HFFc6 (cell line): ENCODE measurements at regions not wholly inside any gene's neighbourhood (a gene's known extent, or its start where the extent isn't known, plus 50 kb on each side); places are given as distances from the start of the nearest gene placed in this dataset.
"Not testable (repeated sequence)": the region's sequence is repeated elsewhere in the genome, so short reads cannot be mapped to it uniquely, and the experiment has no call there.

Experiments used
- DNase-seq: peaks from one replicate; pipeline ENCODE4 v3.0.0-alpha.2; 2018
- H3K27ac Mint-ChIP-seq: 2 replicates; pipeline ENCODE4 v1.8.0; 2020; ENCODE audit warnings: mild to moderate bottlenecking, mixed read lengths
- H3K27me3 Mint-ChIP-seq: 2 replicates; pipeline ENCODE4 v1.8.0; 2021; ENCODE audit warnings: mild to moderate bottlenecking, moderate library complexity, mixed read lengths; ENCODE audit not compliant: insufficient read depth
- H3K36me3 Mint-ChIP-seq: 2 replicates; pipeline ENCODE4 v1.8.0; 2021; ENCODE audit warnings: low read depth, mixed read lengths
- H3K4me1 Mint-ChIP-seq: 2 replicates; pipeline ENCODE4 v1.8.0; 2020; ENCODE audit warnings: low read depth, mixed read lengths
- H3K4me3 Mint-ChIP-seq: 2 replicates; pipeline ENCODE4 v1.8.0; 2020; ENCODE audit warnings: mild to moderate bottlenecking, moderate library complexity, mixed read lengths
- H3K9me3 Mint-ChIP-seq: 2 replicates; pipeline ENCODE4 v1.8.0; 2020; ENCODE audit warnings: mild to moderate bottlenecking, mixed read lengths
- TF ChIP-seq, protein P1 (sequence below): fragments of 200-600 bp; sonication (generic); IDR thresholded peaks from 2 replicates; pipeline ENCODE4 v1.5.0; 2021; ENCODE audit warnings: antibody characterized with exemption, mild to moderate bottlenecking

GRCh38 chr5:89330140-89330539 lies 447.2 kb upstream of the MEF2C start:
- TF ChIP-seq, protein P1, sequence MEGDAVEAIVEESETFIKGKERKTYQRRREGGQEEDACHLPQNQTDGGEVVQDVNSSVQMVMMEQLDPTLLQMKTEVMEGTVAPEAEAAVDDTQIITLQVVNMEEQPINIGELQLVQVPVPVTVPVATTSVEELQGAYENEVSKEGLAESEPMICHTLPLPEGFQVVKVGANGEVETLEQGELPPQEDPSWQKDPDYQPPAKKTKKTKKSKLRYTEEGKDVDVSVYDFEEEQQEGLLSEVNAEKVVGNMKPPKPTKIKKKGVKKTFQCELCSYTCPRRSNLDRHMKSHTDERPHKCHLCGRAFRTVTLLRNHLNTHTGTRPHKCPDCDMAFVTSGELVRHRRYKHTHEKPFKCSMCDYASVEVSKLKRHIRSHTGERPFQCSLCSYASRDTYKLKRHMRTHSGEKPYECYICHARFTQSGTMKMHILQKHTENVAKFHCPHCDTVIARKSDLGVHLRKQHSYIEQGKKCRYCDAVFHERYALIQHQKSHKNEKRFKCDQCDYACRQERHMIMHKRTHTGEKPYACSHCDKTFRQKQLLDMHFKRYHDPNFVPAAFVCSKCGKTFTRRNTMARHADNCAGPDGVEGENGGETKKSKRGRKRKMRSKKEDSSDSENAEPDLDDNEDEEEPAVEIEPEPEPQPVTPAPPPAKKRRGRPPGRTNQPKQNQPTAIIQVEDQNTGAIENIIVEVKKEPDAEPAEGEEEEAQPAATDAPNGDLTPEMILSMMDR = no peak
- H3K4me3 Mint-ChIP-seq = no peak overlapping the region
- no peaks in the 10 kb centered on the region for H3K9me3 Mint-ChIP-seq
- DNase-seq = no peak
- H3K4me1 Mint-ChIP-seq = peaks cover 2% of the 10 kb centered on the region; the same call in 1 of the 2 replicates
- H3K36me3 Mint-ChIP-seq = no peaks in the 10 kb centered on the region
- no peaks in the 10 kb centered on the region for H3K27me3 Mint-ChIP-seq
- H3K27ac Mint-ChIP-seq = no peak overlapping the region

GRCh38 chr5:89327608-89328007 lies 444.6 kb upstream of the MEF2C start:
- H3K9me3 Mint-ChIP-seq = no peaks in the 10 kb centered on the region
- TF ChIP-seq, protein P1 = no peak
- no peak overlapping the region for H3K4me3 Mint-ChIP-seq
- no peak overlapping the region for H3K27ac Mint-ChIP-seq
- no peaks in the 10 kb centered on the region for H3K36me3 Mint-ChIP-seq
- no peaks in the 10 kb centered on the region for H3K27me3 Mint-ChIP-seq
- DNase-seq = no peak
- H3K4me1 Mint-ChIP-seq = peaks cover 5% of the 10 kb centered on the region; the same call in 1 of the 2 replicates

GRCh38 chr5:89324990-89325389 lies 442.0 kb upstream of the MEF2C start:
- H3K4me1 Mint-ChIP-seq = peaks cover 5% of the 10 kb centered on the region; the same call in 1 of the 2 replicates
- DNase-seq = no peak
- no peaks in the 10 kb centered on the region for H3K27me3 Mint-ChIP-seq
- TF ChIP-seq, protein P1 = no peak
- no peak overlapping the region for H3K27ac Mint-ChIP-seq
- H3K4me3 Mint-ChIP-seq = no peak overlapping the region
- no peaks in the 10 kb centered on the region for H3K36me3 Mint-ChIP-seq
- no peaks in the 10 kb centered on the region for H3K9me3 Mint-ChIP-seq

DNA sequence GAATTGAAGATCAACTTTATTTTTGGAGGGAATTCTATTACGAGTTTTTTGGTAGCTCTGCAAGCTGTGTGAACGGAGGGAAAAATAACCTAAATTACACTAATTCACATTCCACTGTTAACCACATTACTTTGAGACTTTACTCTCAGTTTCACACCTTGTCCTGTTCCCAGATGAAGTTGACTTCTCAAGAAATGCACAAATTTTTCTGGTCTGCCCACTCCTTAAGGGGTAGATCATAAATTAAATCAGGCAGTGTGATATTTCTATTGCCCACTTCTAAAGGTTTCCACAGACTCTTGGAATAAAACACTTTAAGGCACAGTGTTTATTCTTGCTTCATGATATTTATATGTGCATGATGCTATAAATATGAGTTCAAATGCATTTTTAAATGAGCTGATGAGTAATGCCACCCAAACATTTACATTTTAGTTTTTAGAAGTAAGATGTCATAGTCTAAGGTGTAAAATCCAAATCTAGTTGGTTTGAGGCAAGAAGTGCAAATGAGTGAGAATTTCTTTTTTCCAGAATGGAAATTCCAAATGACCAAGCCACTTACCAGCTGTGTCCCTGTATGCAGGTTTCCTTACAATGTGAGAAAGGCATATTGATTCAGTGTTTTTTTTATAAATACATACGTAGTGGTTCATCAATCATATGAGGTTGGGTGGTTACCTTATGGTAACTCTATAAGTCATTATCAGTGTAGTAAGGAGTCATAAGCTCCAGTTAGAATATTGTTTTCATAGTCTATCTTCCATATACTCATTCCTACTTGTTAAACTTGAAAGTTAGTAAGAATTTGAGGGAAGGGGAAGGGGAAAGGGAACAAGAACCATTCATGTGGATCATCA lies 437.7 kb upstream of the MEF2C start:
- H3K36me3 Mint-ChIP-seq = no peaks in the 10 kb centered on the region

DNA sequence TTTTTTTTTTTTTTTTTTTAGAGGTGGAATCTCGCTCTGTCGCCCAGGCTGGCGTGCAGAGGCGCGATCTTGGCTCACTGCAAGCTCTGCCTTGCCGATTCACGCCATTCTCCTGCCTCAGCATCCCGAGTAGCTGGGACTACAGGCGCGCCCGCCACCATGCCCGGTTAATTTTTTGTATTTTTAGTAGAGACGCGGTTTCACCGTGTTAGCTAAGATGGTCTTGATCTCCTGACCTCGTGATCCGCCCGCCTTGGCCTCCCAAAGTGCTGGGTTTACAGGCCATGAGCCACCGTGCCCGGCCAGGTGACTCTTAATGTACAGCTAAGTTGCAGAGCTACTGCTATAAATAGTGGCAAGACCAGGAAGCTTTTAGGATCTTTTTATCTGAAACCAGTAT lies 434.9 kb upstream of the MEF2C start:
- not testable (repeated sequence) for H3K27me3 Mint-ChIP-seq, H3K27ac Mint-ChIP-seq, H3K4me3 Mint-ChIP-seq, H3K9me3 Mint-ChIP-seq, H3K36me3 Mint-ChIP-seq, DNase-seq
- peaks cover 31% of the 10 kb centered on the region for H3K4me1 Mint-ChIP-seq

More for the DNA sequence above, 437.7 kb upstream of the MEF2C start:
- no peak overlapping the region for H3K4me3 Mint-ChIP-seq
- no peak overlapping the region for H3K27ac Mint-ChIP-seq
- H3K4me1 Mint-ChIP-seq = peaks cover 8% of the 10 kb centered on the region
- TF ChIP-seq, protein P1 = no peak
- DNase-seq = no peak
- H3K27me3 Mint-ChIP-seq = no peaks in the 10 kb centered on the region
- no peaks in the 10 kb centered on the region for H3K9me3 Mint-ChIP-seq

- TF ChIP-seq, protein P1 = no peak
Observed at GRCh38 chr5:89315286-89316100, 432.5 kb upstream of the MEF2C start.

More at GRCh38 chr5:89315286-89316100, 432.5 kb upstream of the MEF2C start:
- no peak overlapping the region for H3K4me3 Mint-ChIP-seq
- peaks cover 37% of the 10 kb centered on the region for H3K4me1 Mint-ChIP-seq
- no peaks in the 10 kb centered on the region for H3K36me3 Mint-ChIP-seq
- no peak for DNase-seq
- no peak overlapping the region for H3K27ac Mint-ChIP-seq
- H3K9me3 Mint-ChIP-seq = no peaks in the 10 kb centered on the region
- H3K27me3 Mint-ChIP-seq = no peaks in the 10 kb centered on the region
